K562 (cell line): ENCODE measurements at regions not wholly inside any gene's neighbourhood (a gene's known extent, or its start where the extent isn't known, plus 50 kb on each side); places are given as distances from the start of the nearest gene placed in this dataset.

Experiments used
- E2F6 ChIP-seq, 2 experiments: IDR thresholded peaks; 2 replicates each; pipeline ENCODE4 v1.6.1; 2011; ENCODE audit warnings: borderline replicate concordance in 1 of 2, control low read depth in 1 of 2, low read depth in 1 of 2, low read length in 1 of 2, mild to moderate bottlenecking in 1 of 2, mixed read lengths in 1 of 2, moderate library complexity in 1 of 2; ENCODE audit not compliant: insufficient read depth in 1 of 2, insufficient read length in 1 of 2, poor library complexity in 1 of 2, severe bottlenecking in 1 of 2; ENCODE audit errors: extremely low read depth in 1 of 2
- ESRRA ChIP-seq: fragments of 450-650 bp; IDR thresholded peaks from 2 replicates; pipeline ENCODE4 v1.6.1; 2014; ENCODE audit warnings: low read depth, mild to moderate bottlenecking, moderate library complexity, borderline replicate concordance
- HDAC6 ChIP-seq: IDR thresholded peaks from 2 replicates; pipeline ENCODE4 v1.6.1; 2012; ENCODE audit warnings: low read depth, mild to moderate bottlenecking, control low read depth, inconsistent platforms, low read length, moderate library complexity
- IRF2 ChIP-seq: sonication (generic); formaldehyde crosslinking; IDR thresholded peaks from 2 replicates; pipeline ENCODE4 v1.8.1; 2022; ENCODE audit warnings: mild to moderate bottlenecking, missing genetic modification reagents
- POLR2A ChIP-seq: fragments of 450-650 bp; conservative IDR thresholded peaks from 2 replicates; pipeline ENCODE4 v1.6.1; 2016
- SOX6 ChIP-seq: fragments of 450-650 bp; IDR thresholded peaks from 2 replicates; pipeline ENCODE4 v1.6.1; 2014; ENCODE audit warnings: mild to moderate bottlenecking
- SREBF2 ChIP-seq: sonication (generic); formaldehyde crosslinking; IDR thresholded peaks from 2 replicates; pipeline ENCODE4 v1.4.0; 2020; ENCODE audit warnings: mild to moderate bottlenecking, missing genetic modification reagents
- TRIM25 ChIP-seq: fragments of 450-650 bp; IDR thresholded peaks from 2 replicates; pipeline ENCODE4 v1.7.0; 2016; ENCODE audit warnings: borderline replicate concordance
- ZNF76 ChIP-seq: fragments of 250-450 bp; sonication (Bioruptor Pico); IDR thresholded peaks from 2 replicates; pipeline ENCODE4 v1.4.0; 2020; ENCODE audit warnings: mild to moderate bottlenecking, moderate library complexity, borderline replicate concordance

- TF ChIP-seq SREBF2 (CRISPR knock-in tag) (no peak), E2F6 (IDR thresholded peaks at IDR 0.05; ENCODE audit: borderline replicate concordance in 1 of 2, extremely low read depth in 1 of 2, insufficient read depth in 1 of 2, insufficient read length in 1 of 2, low read depth in 1 of 2, low read length in 1 of 2, poor library complexity in 1 of 2, severe bottlenecking in 1 of 2) (no peak), HDAC6 (no peak), TRIM25 (no peak), ZNF76 (CRISPR knock-in tag) (no peak), IRF2 (CRISPR knock-in tag) (no peak), POLR2A (no peak), SOX6 (no peak), ESRRA (no peak)
Measured at GRCh38 chr6:14468647-14469321, 351.2 kb downstream of the CD83 start.
